ENCODE measurements at regions not wholly inside any gene's neighbourhood (a gene's known extent, or its start where the extent isn't known, plus 50 kb on each side); places are given as distances from the start of the nearest gene placed in this dataset.

DNA sequence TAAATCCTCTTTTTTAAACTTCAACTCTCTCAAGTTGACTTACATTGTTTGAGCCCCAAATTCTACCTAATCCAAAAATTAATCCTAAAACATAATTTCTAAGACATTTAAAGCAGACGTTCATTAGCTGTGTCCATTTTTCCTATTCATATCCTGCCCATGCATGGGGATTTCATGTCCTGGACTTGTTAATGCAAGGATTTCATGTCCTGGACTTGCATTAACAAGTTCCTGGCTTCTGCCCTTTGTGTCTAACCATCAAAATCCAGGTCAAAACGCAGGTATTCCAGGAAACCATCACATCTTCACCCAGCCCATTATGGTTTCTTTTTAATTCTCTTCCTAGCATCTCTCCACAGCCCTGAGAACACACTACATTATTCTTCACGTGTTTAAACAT lies 454.9 kb downstream of the KLF5 start:
- TF ChIP-seq, protein P1, sequence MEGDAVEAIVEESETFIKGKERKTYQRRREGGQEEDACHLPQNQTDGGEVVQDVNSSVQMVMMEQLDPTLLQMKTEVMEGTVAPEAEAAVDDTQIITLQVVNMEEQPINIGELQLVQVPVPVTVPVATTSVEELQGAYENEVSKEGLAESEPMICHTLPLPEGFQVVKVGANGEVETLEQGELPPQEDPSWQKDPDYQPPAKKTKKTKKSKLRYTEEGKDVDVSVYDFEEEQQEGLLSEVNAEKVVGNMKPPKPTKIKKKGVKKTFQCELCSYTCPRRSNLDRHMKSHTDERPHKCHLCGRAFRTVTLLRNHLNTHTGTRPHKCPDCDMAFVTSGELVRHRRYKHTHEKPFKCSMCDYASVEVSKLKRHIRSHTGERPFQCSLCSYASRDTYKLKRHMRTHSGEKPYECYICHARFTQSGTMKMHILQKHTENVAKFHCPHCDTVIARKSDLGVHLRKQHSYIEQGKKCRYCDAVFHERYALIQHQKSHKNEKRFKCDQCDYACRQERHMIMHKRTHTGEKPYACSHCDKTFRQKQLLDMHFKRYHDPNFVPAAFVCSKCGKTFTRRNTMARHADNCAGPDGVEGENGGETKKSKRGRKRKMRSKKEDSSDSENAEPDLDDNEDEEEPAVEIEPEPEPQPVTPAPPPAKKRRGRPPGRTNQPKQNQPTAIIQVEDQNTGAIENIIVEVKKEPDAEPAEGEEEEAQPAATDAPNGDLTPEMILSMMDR (IDR thresholded peaks at IDR 0.05; ENCODE audit: extremely low read depth, insufficient read depth, missing control alignments): no peak
- DNase-seq (ENCODE audit: low spot score): no peak
- in situ Hi-C loops (cut with MboI; ENCODE audit: low pct_unique_long_range_greater_than_20kb, low sequenced_read_pairs, unreplicated experiment): no loop called here

DNA sequence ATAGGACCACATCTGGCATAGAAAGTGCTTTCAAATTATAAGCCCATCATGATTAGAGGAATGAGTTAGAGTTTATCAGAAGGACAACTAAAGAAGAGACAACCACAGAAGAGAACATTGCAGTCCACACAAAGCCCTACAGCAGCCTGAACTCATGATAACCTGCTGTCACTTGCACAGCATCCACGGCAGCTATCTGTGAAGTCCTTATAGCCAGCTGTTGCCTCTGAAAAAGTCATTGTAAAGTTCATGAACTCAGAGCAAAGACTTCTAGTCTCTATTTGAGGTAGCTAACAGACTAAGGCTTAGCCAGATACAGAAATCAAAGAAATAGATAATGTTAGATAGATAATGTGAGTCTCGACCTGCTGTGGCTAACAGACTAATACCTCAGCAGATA lies 450.0 kb downstream of the KLF5 start:
- no peak for DNase-seq (ENCODE audit: low spot score)
- TF ChIP-seq, protein P1 (IDR thresholded peaks at IDR 0.05; ENCODE audit: extremely low read depth, insufficient read depth, missing control alignments): no peak
- in situ Hi-C loops (cut with MboI; ENCODE audit: low pct_unique_long_range_greater_than_20kb, low sequenced_read_pairs, unreplicated experiment): no loop called here

DNA sequence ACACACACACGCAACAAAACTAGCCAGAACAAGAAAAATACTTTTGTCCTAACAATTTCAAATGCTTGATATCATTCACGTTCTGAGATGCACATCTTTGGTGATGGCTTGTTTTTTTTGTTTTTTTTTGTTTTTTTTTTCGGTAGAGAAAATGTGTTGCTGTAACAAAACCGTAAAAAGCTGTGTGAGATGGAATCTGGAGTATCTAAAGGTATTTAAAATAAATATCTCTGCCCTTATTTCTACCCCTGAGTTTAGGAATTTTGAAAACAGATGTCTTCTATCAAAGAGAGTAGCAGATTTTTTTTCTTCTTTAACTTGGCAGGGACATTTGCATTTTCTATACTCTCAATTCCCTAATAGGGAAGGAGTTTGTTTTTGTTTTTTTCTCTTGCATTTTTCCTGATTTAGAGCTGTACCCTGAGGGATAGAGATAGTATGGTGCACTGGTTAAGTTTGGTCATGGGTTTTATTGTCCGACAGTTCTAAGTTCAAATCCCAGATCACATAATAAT lies 446.6 kb downstream of the KLF5 start:
- in situ Hi-C loops (cut with MboI; ENCODE audit: low pct_unique_long_range_greater_than_20kb, low sequenced_read_pairs, unreplicated experiment): no loop called here
- no peak for DNase-seq (ENCODE audit: low spot score)
- TF ChIP-seq, protein P1 (IDR thresholded peaks at IDR 0.05; ENCODE audit: extremely low read depth, insufficient read depth, missing control alignments): no peak

DNA sequence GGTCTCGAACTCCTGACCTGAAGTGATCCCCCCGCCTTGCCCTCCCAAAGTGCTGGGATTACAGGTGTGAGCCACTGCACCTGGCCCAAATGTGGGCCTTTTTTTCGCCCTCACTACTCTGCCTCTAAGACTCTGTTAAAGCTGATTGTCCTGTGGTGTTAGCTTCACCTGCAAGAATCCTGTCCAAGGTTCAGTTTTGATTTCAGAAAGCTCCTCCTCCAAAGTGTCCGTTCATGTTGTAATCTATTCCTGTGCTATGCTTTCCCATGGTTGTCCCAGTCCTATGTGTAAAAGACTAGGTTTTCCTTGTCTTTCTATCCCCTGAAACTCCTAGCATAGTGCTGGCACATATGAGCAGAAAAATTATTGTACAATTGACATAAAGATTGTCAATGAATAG lies 440.9 kb downstream of the KLF5 start:
- TF ChIP-seq, protein P1 (IDR thresholded peaks at IDR 0.05; ENCODE audit: extremely low read depth, insufficient read depth, missing control alignments): no peak
- no peak for DNase-seq (ENCODE audit: low spot score)
- in situ Hi-C loops (cut with MboI; ENCODE audit: low pct_unique_long_range_greater_than_20kb, low sequenced_read_pairs, unreplicated experiment): no loop called here

DNA sequence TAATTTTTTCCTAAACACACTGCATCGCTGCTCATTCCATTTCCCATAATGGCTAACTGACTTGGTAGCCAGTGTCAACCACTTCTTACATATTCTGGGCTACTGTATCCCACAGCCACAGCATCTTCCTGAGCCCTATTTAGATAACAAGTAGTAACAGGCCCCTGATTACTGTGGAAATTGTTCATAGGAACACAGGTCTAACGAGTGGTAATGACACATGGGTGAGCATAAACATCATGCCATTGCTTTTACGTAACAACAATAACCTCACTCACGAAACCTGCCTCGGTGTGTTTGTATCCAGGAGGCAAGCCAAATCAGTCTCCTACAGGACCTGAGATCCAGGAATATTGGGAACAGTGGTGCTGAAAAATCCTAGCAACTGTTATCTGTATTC lies 438.6 kb downstream of the KLF5 start:
- TF ChIP-seq, protein P1 (IDR thresholded peaks at IDR 0.05; ENCODE audit: extremely low read depth, insufficient read depth, missing control alignments): no peak
- DNase-seq (ENCODE audit: low spot score): no peak
- in situ Hi-C loops (cut with MboI; ENCODE audit: low pct_unique_long_range_greater_than_20kb, low sequenced_read_pairs, unreplicated experiment): no loop called here

DNA sequence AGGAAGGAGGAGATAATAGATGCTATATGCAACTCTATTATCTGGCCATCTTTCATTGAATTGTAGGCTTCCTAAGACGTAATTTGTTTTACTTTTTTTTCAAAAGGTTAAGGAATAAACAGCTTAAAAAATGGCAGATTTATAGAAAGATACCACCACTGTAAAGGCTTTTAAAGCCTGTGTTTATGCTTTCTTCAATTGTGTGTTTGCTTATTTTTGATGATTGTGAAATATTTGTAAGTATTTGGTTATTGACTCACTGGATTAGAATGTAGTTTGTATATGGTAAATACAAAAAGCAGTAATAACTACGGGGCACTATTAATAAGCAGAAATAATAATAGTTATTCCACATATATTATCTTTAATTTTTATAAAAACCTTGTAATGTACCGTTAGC lies 437.9 kb downstream of the KLF5 start:
- no peak for DNase-seq (ENCODE audit: low spot score)
- TF ChIP-seq, protein P1 (IDR thresholded peaks at IDR 0.05; ENCODE audit: extremely low read depth, insufficient read depth, missing control alignments): no peak
- in situ Hi-C loops (cut with MboI; ENCODE audit: low pct_unique_long_range_greater_than_20kb, low sequenced_read_pairs, unreplicated experiment): no loop called here

DNA sequence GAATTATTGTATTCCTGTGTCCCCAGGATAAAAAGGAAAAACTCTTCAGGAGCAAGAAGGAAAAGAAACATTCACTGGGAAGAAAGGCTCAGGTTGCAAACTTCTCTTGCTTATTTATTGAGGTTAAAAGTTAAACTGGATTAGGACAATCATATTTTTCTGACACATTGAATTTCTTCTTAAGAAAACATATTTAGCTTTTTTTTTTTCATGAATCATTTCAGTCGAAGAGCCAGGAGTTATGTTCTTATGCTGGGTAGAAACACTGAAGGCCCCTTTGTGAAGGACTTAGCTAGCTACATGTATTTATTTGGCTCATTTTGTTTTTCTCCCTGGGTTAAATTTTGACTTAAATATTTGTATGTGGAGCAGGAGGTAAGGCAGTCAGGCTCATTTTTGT lies 434.0 kb downstream of the KLF5 start:
- in situ Hi-C loops (cut with MboI; ENCODE audit: low pct_unique_long_range_greater_than_20kb, low sequenced_read_pairs, unreplicated experiment): no loop called here
- TF ChIP-seq, protein P1 (IDR thresholded peaks at IDR 0.05; ENCODE audit: extremely low read depth, insufficient read depth, missing control alignments): no peak
- no peak for DNase-seq (ENCODE audit: low spot score)
